ENCODE measurements at regions not wholly inside any gene's neighbourhood (a gene's known extent, or its start where the extent isn't known, plus 50 kb on each side); places are given as distances from the start of the nearest gene placed in this dataset.

DNA sequence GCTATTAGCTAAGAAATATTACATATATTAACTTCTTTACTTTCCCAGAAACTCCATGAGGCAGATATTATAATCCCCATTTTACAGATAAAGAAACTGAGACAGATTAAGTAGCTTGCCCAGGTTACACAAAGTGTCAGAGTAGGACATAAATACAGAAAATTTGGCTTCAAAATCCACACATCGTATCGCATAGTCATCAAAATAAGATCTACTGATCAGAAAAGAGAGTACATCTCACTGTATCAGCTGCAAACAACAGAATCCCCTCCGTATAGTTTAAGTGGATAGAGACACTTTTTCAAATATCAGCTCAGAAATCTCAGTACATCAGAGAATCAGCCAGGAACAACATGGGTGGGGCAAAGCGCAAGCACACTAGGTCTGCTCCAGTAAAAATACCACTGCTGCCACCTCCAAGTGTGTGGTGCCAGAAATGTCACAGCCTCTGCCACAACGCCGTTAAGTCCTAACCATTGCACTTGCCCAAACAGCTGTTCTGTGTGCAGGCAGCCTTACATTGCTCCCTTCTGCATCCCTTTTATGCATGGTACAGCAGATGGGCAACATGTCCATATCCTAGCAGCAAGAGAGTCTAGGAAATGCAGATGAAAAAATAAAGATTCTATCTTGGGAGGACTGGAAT, 204.8 kb downstream of the KLF12 start:
- no peak for DNase-seq
- Mint-ChIP-seq H3K36me3 (ENCODE audit: low read depth) (peaks cover 20% of the 10 kb centered on the region), H3K27me3 (no peaks in the 10 kb centered on the region), H3K9me3 (no peaks in the 10 kb centered on the region), H3K4me1 (peaks cover 25% of the 10 kb centered on the region), H3K27ac (no peak overlapping the region), H3K4me3 (no peak overlapping the region)
- ChIA-PET CTCF (no interaction called here), POLR2A (no interaction called here)
- ATAC-seq (ENCODE audit: low read depth): no peak
- intact Hi-C loops (cut with micrococcal nuclease): no loop called here
- TF ChIP-seq, protein P1, sequence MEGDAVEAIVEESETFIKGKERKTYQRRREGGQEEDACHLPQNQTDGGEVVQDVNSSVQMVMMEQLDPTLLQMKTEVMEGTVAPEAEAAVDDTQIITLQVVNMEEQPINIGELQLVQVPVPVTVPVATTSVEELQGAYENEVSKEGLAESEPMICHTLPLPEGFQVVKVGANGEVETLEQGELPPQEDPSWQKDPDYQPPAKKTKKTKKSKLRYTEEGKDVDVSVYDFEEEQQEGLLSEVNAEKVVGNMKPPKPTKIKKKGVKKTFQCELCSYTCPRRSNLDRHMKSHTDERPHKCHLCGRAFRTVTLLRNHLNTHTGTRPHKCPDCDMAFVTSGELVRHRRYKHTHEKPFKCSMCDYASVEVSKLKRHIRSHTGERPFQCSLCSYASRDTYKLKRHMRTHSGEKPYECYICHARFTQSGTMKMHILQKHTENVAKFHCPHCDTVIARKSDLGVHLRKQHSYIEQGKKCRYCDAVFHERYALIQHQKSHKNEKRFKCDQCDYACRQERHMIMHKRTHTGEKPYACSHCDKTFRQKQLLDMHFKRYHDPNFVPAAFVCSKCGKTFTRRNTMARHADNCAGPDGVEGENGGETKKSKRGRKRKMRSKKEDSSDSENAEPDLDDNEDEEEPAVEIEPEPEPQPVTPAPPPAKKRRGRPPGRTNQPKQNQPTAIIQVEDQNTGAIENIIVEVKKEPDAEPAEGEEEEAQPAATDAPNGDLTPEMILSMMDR (IDR thresholded peaks at IDR 0.05): no peak

DNA sequence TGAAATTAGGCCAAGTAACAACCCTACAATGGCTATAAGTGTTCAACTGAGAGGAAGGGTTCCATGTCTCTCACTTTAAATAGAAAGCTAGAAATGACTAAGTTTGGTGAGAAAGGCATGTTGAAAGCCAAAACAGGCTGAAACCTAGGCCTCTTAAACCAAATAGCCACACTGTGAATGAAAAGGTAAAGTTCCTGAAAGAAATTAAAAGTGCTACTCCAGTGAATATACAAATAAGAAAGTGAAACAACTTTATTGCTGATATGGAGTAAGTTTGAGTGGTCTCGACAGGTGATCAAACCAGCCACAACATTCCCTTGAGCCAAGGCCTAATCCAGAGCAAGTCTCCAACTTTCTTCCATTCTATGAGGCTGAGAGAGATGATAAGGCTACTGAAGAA, 209.6 kb downstream of the KLF12 start:
- intact Hi-C loops (cut with micrococcal nuclease): no loop called here
- no peak for DNase-seq
- ChIA-PET CTCF (no interaction called here), POLR2A (interaction anchor here (1.2 kb wide), 1 partner anchor 12 kb away, joined by 4 read pairs; no protein-coding TSS in a partner anchor)
- no peak overlapping the region for H3K4me3 Mint-ChIP-seq
- no peaks in the 10 kb centered on the region for H3K27me3 Mint-ChIP-seq
- TF ChIP-seq, protein P1 (IDR thresholded peaks at IDR 0.05): no peak
- peaks cover 21% of the 10 kb centered on the region for H3K4me1 Mint-ChIP-seq
- H3K27ac Mint-ChIP-seq: no peak overlapping the region
- no peak for ATAC-seq (ENCODE audit: low read depth)
- no peaks in the 10 kb centered on the region for H3K9me3 Mint-ChIP-seq
- peaks cover 19% of the 10 kb centered on the region for H3K36me3 Mint-ChIP-seq (ENCODE audit: low read depth)

DNA sequence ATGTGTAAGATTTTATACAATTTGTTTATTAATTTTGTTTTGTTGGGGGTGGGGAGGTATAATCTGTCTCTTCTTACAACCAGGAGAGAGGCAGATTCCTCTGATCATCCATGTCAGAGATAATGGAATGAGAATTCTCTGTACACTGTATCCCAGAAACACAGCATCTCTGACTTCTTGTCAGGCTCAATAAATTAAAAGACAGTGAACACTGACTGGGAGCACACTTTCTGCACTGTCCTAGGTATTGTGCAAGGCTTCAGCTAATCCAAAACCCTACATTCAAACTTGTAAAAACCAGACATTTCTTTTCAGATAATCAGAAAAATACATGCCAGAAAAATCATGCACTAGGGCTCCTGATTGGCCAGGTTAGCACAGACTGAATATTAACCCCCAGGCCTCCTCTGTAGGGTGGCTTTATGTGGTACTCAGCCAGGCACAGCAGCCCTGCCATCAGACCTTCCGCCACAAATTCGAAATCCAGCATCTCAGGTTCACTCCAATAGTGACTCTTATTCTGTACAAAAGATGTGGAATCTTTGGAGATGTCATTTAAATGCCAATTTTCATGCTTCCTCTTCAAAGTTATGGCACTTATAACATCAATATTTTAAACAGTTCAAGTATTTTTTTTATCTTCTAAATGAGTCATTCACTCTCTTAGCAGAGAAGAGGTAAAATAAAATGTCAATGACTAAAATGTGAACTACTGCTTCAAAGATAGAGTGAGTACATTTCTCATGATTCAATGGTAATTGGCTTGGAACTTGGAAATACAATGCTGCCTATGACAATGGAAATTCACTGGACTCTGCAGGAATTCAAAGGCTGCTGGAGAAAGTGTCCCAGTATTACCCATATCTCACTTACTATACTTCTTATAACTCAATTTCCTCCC, 211.5 kb downstream of the KLF12 start:
- Mint-ChIP-seq H3K4me3 (no peak overlapping the region), H3K36me3 (ENCODE audit: low read depth) (peaks cover 15% of the 10 kb centered on the region), H3K9me3 (no peaks in the 10 kb centered on the region), H3K27ac (no peak overlapping the region), H3K4me1 (peaks cover 22% of the 10 kb centered on the region), H3K27me3 (no peaks in the 10 kb centered on the region)
- ATAC-seq (ENCODE audit: low read depth) (no peak), DNase-seq (no peak)
- intact Hi-C loops (cut with micrococcal nuclease): no loop called here
- TF ChIP-seq, protein P1 (IDR thresholded peaks at IDR 0.05): no peak
- POLR2A ChIA-PET: no interaction called here
- CTCF ChIA-PET: interaction anchor here (0.7 kb wide), 1 partner anchor 365 kb away, joined by 3 read pairs; no protein-coding TSS in a partner anchor

DNA sequence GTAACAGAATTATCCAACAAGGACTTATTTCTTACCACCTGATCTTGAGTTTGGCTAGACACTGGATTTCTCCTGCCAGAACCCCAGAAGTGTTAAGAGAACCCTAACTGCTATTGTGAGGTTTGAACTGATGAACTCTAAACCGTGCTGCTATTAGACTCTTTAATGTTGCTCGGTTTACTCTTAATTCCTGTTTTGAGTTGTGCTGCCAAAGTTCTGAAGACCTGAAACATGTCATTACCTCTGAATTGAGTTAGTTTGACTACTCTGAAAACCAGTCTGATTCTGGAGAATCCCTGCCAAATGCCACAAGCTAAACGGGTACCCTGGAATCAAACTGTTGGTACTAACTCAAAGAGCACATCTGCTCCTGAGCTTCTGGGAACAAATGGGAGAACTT, 215.5 kb downstream of the KLF12 start:
- intact Hi-C loops (cut with micrococcal nuclease): no loop called here
- POLR2A ChIA-PET: interaction anchor here (1.3 kb wide), 1 partner anchor 217 kb away, joined by 4 read pairs; no protein-coding TSS in a partner anchor
- Mint-ChIP-seq H3K36me3 (ENCODE audit: low read depth) (peaks cover 2% of the 10 kb centered on the region), H3K9me3 (no peaks in the 10 kb centered on the region), H3K27me3 (no peaks in the 10 kb centered on the region), H3K27ac (no peak overlapping the region), H3K4me1 (peaks cover 28% of the 10 kb centered on the region), H3K4me3 (no peak overlapping the region)
- ATAC-seq (ENCODE audit: low read depth) (no peak), DNase-seq (no peak)
- TF ChIP-seq, protein P1 (IDR thresholded peaks at IDR 0.05): no peak
- CTCF ChIA-PET: no interaction called here

Measured in activated B cell treated with CpG ODN at 0.5 μM for 24 hours (primary cell).